HepG2 (cell line): ENCODE measurements at regions not wholly inside any gene's neighbourhood (a gene's known extent, or its start where the extent isn't known, plus 50 kb on each side); places are given as distances from the start of the nearest gene placed in this dataset.

ENCODE experiments used
- CBFB ChIP-seq: sonication (generic); formaldehyde crosslinking; IDR thresholded peaks from 2 replicates; pipeline ENCODE4 v1.4.0; 2020; ENCODE audit warnings: missing genetic modification reagents
- CTCF ChIP-seq: sonication (generic); formaldehyde crosslinking; IDR thresholded peaks from 2 replicates; pipeline ENCODE4 v1.5.0; 2020; ENCODE audit warnings: mild to moderate bottlenecking, missing genetic modification reagents, moderate library complexity
- MAZ ChIP-seq, 2 experiments: sonication (generic) in 1 of 2; formaldehyde crosslinking in 1 of 2; IDR thresholded peaks; 2 replicates each; pipeline versions ENCODE4 v1.5.0 to v1.6.1; 2012 to 2020; ENCODE audit warnings: low read depth in 2 of 2, mild to moderate bottlenecking in 2 of 2, borderline replicate concordance in 1 of 2, improper control_type of control experiment in 1 of 2, low read length in 1 of 2, missing genetic modification reagents in 1 of 2, moderate library complexity in 1 of 2
- NFE2L2 ChIP-seq: fragments of 150-350 bp; IDR thresholded peaks from 2 replicates; pipeline ENCODE4 v1.6.1; 2014; ENCODE audit warnings: low read length
- SRSF9 ChIP-seq: fragments of 200-400 bp; formaldehyde crosslinking; IDR thresholded peaks from 2 replicates; pipeline ENCODE4 v1.6.1; 2018; ENCODE audit warnings: borderline replicate concordance, mild to moderate bottlenecking, low read depth, low read length; ENCODE audit not compliant: insufficient read depth, poor library complexity, severe bottlenecking
- TBL1XR1 ChIP-seq: fragments of 150-350 bp; IDR thresholded peaks from 2 replicates; pipeline ENCODE4 v1.6.1; 2014; ENCODE audit warnings: borderline replicate concordance, low read length; ENCODE audit not compliant: partially characterized antibody
- ZBTB20 ChIP-seq: sonication (generic); formaldehyde crosslinking; IDR thresholded peaks from 2 replicates; pipeline ENCODE4 v1.8.1; 2023; ENCODE audit warnings: missing genetic modification reagents, low read depth, mild to moderate bottlenecking, borderline replicate concordance
- ZFP36 ChIP-seq: fragments of 150-350 bp; IDR thresholded peaks from 2 replicates; pipeline ENCODE4 v1.6.1; 2018; ENCODE audit warnings: borderline replicate concordance, low read length, low read depth; ENCODE audit not compliant: partially characterized antibody
- ZNF235 ChIP-seq: sonication (generic); formaldehyde crosslinking; IDR thresholded peaks from 2 replicates; pipeline ENCODE4 v1.8.1; 2023; ENCODE audit warnings: mild to moderate bottlenecking, missing genetic modification reagents, borderline replicate concordance
- ZNF24 ChIP-seq: fragments of 450-650 bp; IDR thresholded peaks from 2 replicates; pipeline ENCODE4 v1.6.1; 2017; ENCODE audit warnings: antibody characterized with exemption, mild to moderate bottlenecking
- ZNF274 ChIP-seq: sonication (generic); formaldehyde crosslinking; IDR thresholded peaks from 2 replicates; pipeline ENCODE4 v1.5.1; 2020; ENCODE audit warnings: mild to moderate bottlenecking, missing genetic modification reagents
- TF ChIP-seq, protein P1 (sequence below): sonication (generic); formaldehyde crosslinking; IDR thresholded peaks from one replicate; pipeline ENCODE4 v1.5.1; 2020; ENCODE audit warnings: mild to moderate bottlenecking, missing genetic modification reagents; ENCODE audit errors: not compliant biosample characterization
- TF ChIP-seq, protein P2 (sequence below): fragments of 450-650 bp; IDR thresholded peaks from 2 replicates; pipeline ENCODE4 v1.6.1; 2017

DNA sequence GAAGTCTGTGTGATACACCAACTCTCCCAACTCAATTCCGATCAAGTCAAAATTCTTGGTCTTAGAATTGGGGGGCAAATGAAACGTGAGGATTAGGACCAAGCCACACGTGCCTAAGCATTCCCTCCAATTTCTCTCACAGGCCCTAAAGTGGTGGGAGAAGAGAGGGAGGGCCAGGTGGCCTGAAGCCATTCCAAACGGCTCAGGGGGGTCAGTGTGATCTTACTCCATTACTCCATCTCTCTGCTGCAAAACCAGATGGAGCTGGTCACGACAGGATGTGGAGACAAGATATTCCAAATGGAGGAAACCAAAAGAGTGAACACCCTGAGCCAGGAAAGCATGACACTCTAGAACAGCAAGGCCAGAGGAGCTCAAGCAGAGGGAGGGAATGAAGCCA is 195.4 kb downstream of the FOXO1 start:
- TF ChIP-seq ZNF274 (CRISPR knock-in tag) (no peak), MAZ (IDR thresholded peaks at IDR 0.05; ENCODE audit: borderline replicate concordance, low read depth, low read length) (no peak), MAZ (CRISPR knock-in tag; IDR thresholded peaks at IDR 0.05; ENCODE audit: low read depth) (no peak), ZNF235 (CRISPR knock-in tag) (no peak), TBL1XR1 (no peak), ZNF24 (no peak), NFE2L2 (no peak), CTCF (CRISPR knock-in tag) (no peak), SRSF9 (no peak), ZFP36 (no peak), CBFB (CRISPR knock-in tag) (no peak), ZBTB20 (CRISPR knock-in tag) (no peak)
- TF ChIP-seq, protein P1, sequence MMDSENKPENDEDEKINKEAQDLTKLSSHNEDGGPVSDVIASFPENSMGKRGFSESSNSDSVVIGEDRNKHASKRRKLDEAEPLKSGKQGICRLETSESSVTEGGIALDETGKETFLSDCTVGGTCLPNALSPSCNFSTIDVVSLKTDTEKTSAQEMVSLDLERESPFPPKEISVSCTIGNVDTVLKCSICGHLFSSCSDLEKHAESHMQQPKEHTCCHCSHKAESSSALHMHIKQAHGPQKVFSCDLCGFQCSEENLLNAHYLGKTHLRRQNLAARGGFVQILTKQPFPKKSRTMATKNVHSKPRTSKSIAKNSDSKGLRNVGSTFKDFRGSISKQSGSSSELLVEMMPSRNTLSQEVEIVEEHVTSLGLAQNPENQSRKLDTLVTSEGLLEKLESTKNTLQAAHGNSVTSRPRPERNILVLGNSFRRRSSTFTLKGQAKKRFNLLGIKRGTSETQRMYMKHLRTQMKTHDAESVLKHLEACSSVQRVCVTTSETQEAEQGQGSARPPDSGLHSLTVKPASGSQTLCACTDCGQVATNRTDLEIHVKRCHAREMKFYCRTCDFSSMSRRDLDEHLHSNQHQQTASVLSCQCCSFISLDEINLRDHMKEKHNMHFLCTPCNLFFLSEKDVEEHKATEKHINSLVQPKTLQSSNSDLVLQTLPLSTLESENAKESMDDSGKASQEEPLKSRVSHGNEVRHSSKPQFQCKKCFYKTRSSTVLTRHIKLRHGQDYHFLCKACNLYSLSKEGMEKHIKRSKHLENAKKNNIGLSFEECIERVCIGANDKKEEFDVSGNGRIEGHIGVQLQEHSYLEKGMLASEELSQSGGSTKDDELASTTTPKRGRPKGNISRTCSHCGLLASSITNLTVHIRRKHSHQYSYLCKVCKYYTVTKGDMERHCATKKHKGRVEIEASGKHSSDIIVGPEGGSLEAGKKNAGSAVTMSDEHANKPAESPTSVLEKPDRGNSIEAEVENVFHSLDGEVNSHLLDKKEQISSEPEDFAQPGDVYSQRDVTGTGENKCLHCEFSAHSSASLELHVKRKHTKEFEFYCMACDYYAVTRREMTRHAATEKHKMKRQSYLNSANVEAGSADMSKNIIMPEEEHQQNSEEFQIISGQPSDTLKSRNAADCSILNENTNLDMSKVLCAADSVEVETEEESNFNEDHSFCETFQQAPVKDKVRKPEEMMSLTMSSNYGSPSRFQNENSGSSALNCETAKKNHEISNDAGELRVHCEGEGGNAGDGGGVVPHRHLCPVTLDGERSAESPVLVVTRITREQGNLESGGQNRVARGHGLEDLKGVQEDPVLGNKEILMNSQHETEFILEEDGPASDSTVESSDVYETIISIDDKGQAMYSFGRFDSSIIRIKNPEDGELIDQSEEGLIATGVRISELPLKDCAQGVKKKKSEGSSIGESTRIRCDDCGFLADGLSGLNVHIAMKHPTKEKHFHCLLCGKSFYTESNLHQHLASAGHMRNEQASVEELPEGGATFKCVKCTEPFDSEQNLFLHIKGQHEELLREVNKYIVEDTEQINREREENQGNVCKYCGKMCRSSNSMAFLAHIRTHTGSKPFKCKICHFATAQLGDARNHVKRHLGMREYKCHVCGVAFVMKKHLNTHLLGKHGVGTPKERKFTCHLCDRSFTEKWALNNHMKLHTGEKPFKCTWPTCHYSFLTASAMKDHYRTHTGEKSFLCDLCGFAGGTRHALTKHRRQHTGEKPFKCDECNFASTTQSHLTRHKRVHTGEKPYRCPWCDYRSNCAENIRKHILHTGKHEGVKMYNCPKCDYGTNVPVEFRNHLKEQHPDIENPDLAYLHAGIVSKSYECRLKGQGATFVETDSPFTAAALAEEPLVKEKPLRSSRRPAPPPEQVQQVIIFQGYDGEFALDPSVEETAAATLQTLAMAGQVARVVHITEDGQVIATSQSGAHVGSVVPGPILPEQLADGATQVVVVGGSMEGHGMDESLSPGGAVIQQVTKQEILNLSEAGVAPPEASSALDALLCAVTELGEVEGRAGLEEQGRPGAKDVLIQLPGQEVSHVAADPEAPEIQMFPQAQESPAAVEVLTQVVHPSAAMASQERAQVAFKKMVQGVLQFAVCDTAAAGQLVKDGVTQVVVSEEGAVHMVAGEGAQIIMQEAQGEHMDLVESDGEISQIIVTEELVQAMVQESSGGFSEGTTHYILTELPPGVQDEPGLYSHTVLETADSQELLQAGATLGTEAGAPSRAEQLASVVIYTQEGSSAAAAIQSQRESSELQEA: no peak
- TF ChIP-seq, protein P2, sequence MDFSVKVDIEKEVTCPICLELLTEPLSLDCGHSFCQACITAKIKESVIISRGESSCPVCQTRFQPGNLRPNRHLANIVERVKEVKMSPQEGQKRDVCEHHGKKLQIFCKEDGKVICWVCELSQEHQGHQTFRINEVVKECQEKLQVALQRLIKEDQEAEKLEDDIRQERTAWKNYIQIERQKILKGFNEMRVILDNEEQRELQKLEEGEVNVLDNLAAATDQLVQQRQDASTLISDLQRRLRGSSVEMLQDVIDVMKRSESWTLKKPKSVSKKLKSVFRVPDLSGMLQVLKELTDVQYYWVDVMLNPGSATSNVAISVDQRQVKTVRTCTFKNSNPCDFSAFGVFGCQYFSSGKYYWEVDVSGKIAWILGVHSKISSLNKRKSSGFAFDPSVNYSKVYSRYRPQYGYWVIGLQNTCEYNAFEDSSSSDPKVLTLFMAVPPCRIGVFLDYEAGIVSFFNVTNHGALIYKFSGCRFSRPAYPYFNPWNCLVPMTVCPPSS: no peak
